ENCODE measurements at regions not wholly inside any gene's neighbourhood (a gene's known extent, or its start where the extent isn't known, plus 50 kb on each side); places are given as distances from the start of the nearest gene placed in this dataset.

GRCh38 chr10:2992401-2993198 lies 74.7 kb upstream of the PFKP start:
- H3K27ac ChIP-seq (ENCODE audit: extremely low read depth, low read depth, low read length), result no peak overlapping the region
- no peak for TF ChIP-seq REPIN1 (tag by site-specific recombination; IDR thresholded peaks at IDR 0.05; ENCODE audit: low read depth)
- TF ChIP-seq ZBTB7A (tag by site-specific recombination; IDR thresholded peaks at IDR 0.05; ENCODE audit: low read depth), result no peak
- no peak for TF ChIP-seq ZNF596 (tag by site-specific recombination; IDR thresholded peaks at IDR 0.05)
- TF ChIP-seq ZNF548 (tag by site-specific recombination; IDR thresholded peaks at IDR 0.05), result no peak
- TF ChIP-seq ZNF580 (tag by site-specific recombination; IDR thresholded peaks at IDR 0.05), result no peak
- TF ChIP-seq, protein P1, sequence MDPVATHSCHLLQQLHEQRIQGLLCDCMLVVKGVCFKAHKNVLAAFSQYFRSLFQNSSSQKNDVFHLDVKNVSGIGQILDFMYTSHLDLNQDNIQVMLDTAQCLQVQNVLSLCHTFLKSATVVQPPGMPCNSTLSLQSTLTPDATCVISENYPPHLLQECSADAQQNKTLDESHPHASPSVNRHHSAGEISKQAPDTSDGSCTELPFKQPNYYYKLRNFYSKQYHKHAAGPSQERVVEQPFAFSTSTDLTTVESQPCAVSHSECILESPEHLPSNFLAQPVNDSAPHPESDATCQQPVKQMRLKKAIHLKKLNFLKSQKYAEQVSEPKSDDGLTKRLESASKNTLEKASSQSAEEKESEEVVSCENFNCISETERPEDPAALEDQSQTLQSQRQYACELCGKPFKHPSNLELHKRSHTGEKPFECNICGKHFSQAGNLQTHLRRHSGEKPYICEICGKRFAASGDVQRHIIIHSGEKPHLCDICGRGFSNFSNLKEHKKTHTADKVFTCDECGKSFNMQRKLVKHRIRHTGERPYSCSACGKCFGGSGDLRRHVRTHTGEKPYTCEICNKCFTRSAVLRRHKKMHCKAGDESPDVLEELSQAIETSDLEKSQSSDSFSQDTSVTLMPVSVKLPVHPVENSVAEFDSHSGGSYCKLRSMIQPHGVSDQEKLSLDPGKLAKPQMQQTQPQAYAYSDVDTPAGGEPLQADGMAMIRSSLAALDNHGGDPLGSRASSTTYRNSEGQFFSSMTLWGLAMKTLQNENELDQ (tag by site-specific recombination; IDR thresholded peaks at IDR 0.05; ENCODE audit: low read depth), result no peak
- no peak for TF ChIP-seq ZNF157 (tag by site-specific recombination; IDR thresholded peaks at IDR 0.05)
- no peak for TF ChIP-seq ZNF114 (tag by site-specific recombination; IDR thresholded peaks at IDR 0.05)
- TF ChIP-seq BCL11B (tag by site-specific recombination; IDR thresholded peaks at IDR 0.05; ENCODE audit: low read depth), result no peak
- no peak for TF ChIP-seq TRIM28 (IDR thresholded peaks at IDR 0.05; ENCODE audit: borderline replicate concordance, low read length)
- no peak overlapping the region for H3K4me3 ChIP-seq (ENCODE audit: low read depth, low read length)
- no peaks in the 10 kb centered on the region for H3K9me3 ChIP-seq (ENCODE audit: control insufficient read depth, insufficient read depth, low read depth, low read length)
- CTCF ChIA-PET, result interaction anchor here (0.7 to 1.2 kb wide), 2 partner anchors 20 to 51 kb away, joined by 3 to 6 read pairs; no protein-coding TSS in a partner anchor
- no peaks in the 10 kb centered on the region for H3K36me3 ChIP-seq (ENCODE audit: control insufficient read depth in 2 of 2, insufficient read depth in 1 of 2, low read length in 2 of 2)
- POLR2A ChIA-PET, result no interaction called here
- H3K4me1 ChIP-seq (ENCODE audit: control insufficient read depth, insufficient read depth, low read length), result no peaks in the 10 kb centered on the region

DNA sequence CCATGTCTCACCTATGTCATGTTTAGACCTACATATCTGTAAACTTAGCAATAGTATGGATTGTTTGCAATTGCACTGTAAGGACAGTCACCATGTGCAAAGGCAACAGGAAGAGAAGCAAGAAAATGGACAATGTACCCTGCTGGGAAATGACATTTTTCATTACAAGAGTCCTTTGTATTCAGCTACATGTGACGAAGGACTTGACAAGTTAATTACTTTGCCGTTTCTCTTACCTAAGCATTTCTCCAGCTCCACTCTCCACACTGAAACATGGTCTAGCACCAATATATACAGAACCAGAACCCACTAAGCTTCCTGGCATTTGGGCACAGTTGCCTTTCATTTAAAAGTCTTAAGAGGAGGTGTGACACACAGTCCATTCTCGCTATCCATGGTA lies 76.6 kb upstream of the PFKP start:
- Histone ChIP-seq H3K9me3 (ENCODE audit: control insufficient read depth, insufficient read depth, low read depth, low read length) (no peaks in the 10 kb centered on the region), H3K27ac (ENCODE audit: extremely low read depth, low read depth, low read length) (no peak overlapping the region), H3K36me3 (ENCODE audit: control insufficient read depth in 2 of 2, insufficient read depth in 1 of 2, low read length in 2 of 2) (no peaks in the 10 kb centered on the region), H3K4me3 (ENCODE audit: low read depth, low read length) (no peak overlapping the region), H3K4me1 (ENCODE audit: control insufficient read depth, insufficient read depth, low read length) (no peaks in the 10 kb centered on the region; the same call in 1 of the 2 replicates)
- ChIA-PET CTCF (interaction anchor here (0.5 to 0.9 kb wide), 2 partner anchors 53 to 77 kb away, joined by 3 read pairs; partner anchors contain the start of gene PFKP), POLR2A (no interaction called here)
- no peak for TF ChIP-seq ZNF426 (tag by site-specific recombination; IDR thresholded peaks at IDR 0.05)
- no peak for TF ChIP-seq ZNF76 (tag by site-specific recombination; IDR thresholded peaks at IDR 0.05; ENCODE audit: borderline replicate concordance, low read depth)

GRCh38 chr10:2989292-2989947 lies 77.9 kb upstream of the PFKP start:
- CTCF ChIA-PET, result no interaction called here
- Histone ChIP-seq H3K27ac (ENCODE audit: extremely low read depth, low read depth, low read length) (no peak overlapping the region), H3K36me3 (ENCODE audit: control insufficient read depth in 2 of 2, insufficient read depth in 1 of 2, low read length in 2 of 2) (no peaks in the 10 kb centered on the region), H3K4me1 (ENCODE audit: control insufficient read depth, insufficient read depth, low read length) (no peaks in the 10 kb centered on the region; the same call in 1 of the 2 replicates), H3K4me3 (ENCODE audit: low read depth, low read length) (no peak overlapping the region), H3K9me3 (ENCODE audit: control insufficient read depth, insufficient read depth, low read depth, low read length) (no peaks in the 10 kb centered on the region)
- TF ChIP-seq SETDB1 (IDR thresholded peaks at IDR 0.05; ENCODE audit: insufficient read length, low read length) (peak; percentile 51), GFI1B (tag by site-specific recombination; IDR thresholded peaks at IDR 0.05) (no peak), KLF10 (tag by site-specific recombination; IDR thresholded peaks at IDR 0.05) (no peak), TCF7L2 (IDR thresholded peaks at IDR 0.05; ENCODE audit: borderline replicate concordance, low read depth, low read length) (no peak), OSR2 (tag by site-specific recombination; IDR thresholded peaks at IDR 0.05) (no peak), ZNF26 (tag by site-specific recombination; IDR thresholded peaks at IDR 0.05) (peak; percentile 97)
- POLR2A ChIA-PET, result no interaction called here
